ENCODE measurements at regions not wholly inside any gene's neighbourhood (a gene's known extent, or its start where the extent isn't known, plus 50 kb on each side); places are given as distances from the start of the nearest gene placed in this dataset.
A peak's percentile ranks its signal among the peaks of the same experiment; 100 is the strongest.

DNA sequence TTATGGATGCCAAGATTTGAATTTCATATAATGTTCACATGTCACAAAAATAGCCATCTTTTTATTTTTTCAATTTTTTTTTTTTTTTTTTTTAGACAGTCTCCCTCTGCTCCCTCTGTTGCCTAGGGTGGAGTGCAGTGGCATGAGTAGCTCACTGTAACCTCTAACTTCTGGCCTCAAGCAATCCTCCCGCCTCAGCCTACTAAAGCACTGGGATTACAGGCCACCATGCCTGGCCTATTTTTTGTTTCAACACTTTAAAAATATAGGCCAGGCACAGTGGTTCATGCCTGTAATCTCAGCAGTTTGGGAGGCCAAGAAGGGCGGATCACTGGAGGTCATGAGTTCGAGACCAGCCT lies 246.3 kb downstream of the SKIDA1 start:
- no peaks in the 10 kb centered on the region for H3K9me3 ChIP-seq (ENCODE audit: insufficient read depth in 2 of 2, low read depth in 1 of 2, low read length in 1 of 2)
- H4K8ac ChIP-seq (ENCODE audit: extremely low read depth, insufficient read depth, low read length): no peak overlapping the region
- no peak overlapping the region for H2BK15ac ChIP-seq (ENCODE audit: low read length)
- H2AFZ ChIP-seq (ENCODE audit: low read length): no peak overlapping the region
- H3K4me1 ChIP-seq (replicated peaks in 1 of 4; ENCODE audit: control insufficient read depth in 3 of 4, insufficient read depth in 4 of 4, low read length in 3 of 4): peaks cover 6 to 23% (median 19%) of the 10 kb centered on the region in 4 experiments; a peak in 6 of 7 replicates
- no peak overlapping the region for H2AK5ac ChIP-seq (ENCODE audit: low read depth, low read length)
- H2BK120ac ChIP-seq (replicated peaks; ENCODE audit: low read depth, low read length): no peak overlapping the region
- ChIA-PET POLR2A (ENCODE audit: partially characterized antibody) (interaction anchor here (0.6 to 2.6 kb wide), 7 partner anchors 15 to 252 kb away, joined by 3 to 11 read pairs (median 5); partner anchors contain the start of gene SKIDA1), CTCF (ENCODE audit: partially characterized antibody) (interaction anchor here (0.6 to 5.2 kb wide), 54 partner anchors 9 to 673 kb away, joined by 3 to 46 read pairs (median 5); no protein-coding TSS in a partner anchor)
- H3K56ac ChIP-seq (replicated peaks; ENCODE audit: insufficient read length, low read depth, low read length): no peak overlapping the region
- H2BK12ac ChIP-seq (ENCODE audit: low read depth, low read length): peak overlapping the region; percentile 51
- H3K4me2 ChIP-seq (ENCODE audit: insufficient read depth in 1 of 2, low read depth in 2 of 2, low read length in 2 of 2): no peak overlapping the region
- no peaks in the 10 kb centered on the region for H3K27me3 ChIP-seq (replicated peaks in 1 of 4; ENCODE audit: control insufficient read depth in 3 of 4, extremely low read depth in 1 of 4, insufficient read depth in 3 of 4, low read length in 3 of 4)
- H3K4ac ChIP-seq (replicated peaks; ENCODE audit: insufficient read length, low read depth, low read length): no peak overlapping the region
- no peak overlapping the region for H3K9ac ChIP-seq (replicated peaks in 1 of 4; ENCODE audit: extremely low read depth in 1 of 4, low read depth in 3 of 4, low read length in 3 of 4)
- FAIRE-seq (no peak), DNase-seq (ENCODE audit: low read depth in 1 of 2, low spot score in 2 of 2) (no peak)
- no peak overlapping the region for H3K14ac ChIP-seq (ENCODE audit: insufficient read length)
- TF ChIP-seq YY1 (IDR thresholded peaks at IDR 0.05; ENCODE audit: low read depth, low read length): no peak
- TF ChIP-seq POLR2AphosphoS5 (IDR thresholded peaks at IDR 0.05; ENCODE audit: low read depth, low read length): no peak
- TF ChIP-seq EZH2 (IDR thresholded peaks at IDR 0.05; ENCODE audit: low read depth, low read length, severe bottlenecking): no peak
- no peak for TF ChIP-seq SAP30 (IDR thresholded peaks at IDR 0.05; ENCODE audit: insufficient read depth, insufficient replicate concordance, low read length)
- TF ChIP-seq CREB1 (IDR thresholded peaks at IDR 0.05): no peak
- TF ChIP-seq RBBP5 (IDR thresholded peaks at IDR 0.05; ENCODE audit: borderline replicate concordance, low read depth, low read length): no peak
- no peak for TF ChIP-seq ZNF274 (IDR thresholded peaks at IDR 0.05; ENCODE audit: borderline replicate concordance, extremely low read depth, low read length)
- TF ChIP-seq TEAD4 (IDR thresholded peaks at IDR 0.05; ENCODE audit: low read depth, low read length): no peak
- no peak for TF ChIP-seq BACH1 (IDR thresholded peaks at IDR 0.05; ENCODE audit: low read length)
- TF ChIP-seq POU5F1 (IDR thresholded peaks at IDR 0.05; ENCODE audit: low read depth, low read length): no peak
- TF ChIP-seq, protein P1, sequence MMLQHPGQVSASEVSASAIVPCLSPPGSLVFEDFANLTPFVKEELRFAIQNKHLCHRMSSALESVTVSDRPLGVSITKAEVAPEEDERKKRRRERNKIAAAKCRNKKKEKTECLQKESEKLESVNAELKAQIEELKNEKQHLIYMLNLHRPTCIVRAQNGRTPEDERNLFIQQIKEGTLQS (IDR thresholded peaks at IDR 0.05; ENCODE audit: insufficient read depth, low read depth, low read length): no peak
- no peak for TF ChIP-seq BCL11A (IDR thresholded peaks at IDR 0.05; ENCODE audit: low read depth in 2 of 2, low read length in 2 of 2)
- no peak for TF ChIP-seq CHD2 (IDR thresholded peaks at IDR 0.05; ENCODE audit: low read length)
- no peak for TF ChIP-seq CBX8 (IDR thresholded peaks at IDR 0.05; ENCODE audit: borderline replicate concordance, low read depth, low read length)
- TF ChIP-seq EGR1 (IDR thresholded peaks at IDR 0.05; ENCODE audit: borderline replicate concordance, low read depth, low read length): no peak
- peak overlapping the region; percentile 50 for H2BK5ac ChIP-seq (ENCODE audit: low read depth, low read length)
- H3K79me2 ChIP-seq (ENCODE audit: control insufficient read depth in 1 of 2, insufficient read depth in 2 of 2, low read length in 2 of 2): 0 out of 4 replicates have a peak, but pooled peaks cover 0 to 6% of the 10 kb centered on the region in 2 experiments
- H3K79me1 ChIP-seq (ENCODE audit: low read depth, low read length): no peaks in the 10 kb centered on the region
- no peaks in the 10 kb centered on the region for H4K20me1 ChIP-seq (replicated peaks in 1 of 2; ENCODE audit: control insufficient read depth in 1 of 2, insufficient read depth in 2 of 2, low read length in 2 of 2)
- H3K27ac ChIP-seq (ENCODE audit: low read depth, low read length): no peak overlapping the region
- 82% methylated on average over 3 of the region's 3 CpGs; no CpG with 5 or more reads in 1 of the 2 experiments for WGBS, 2 experiments (ENCODE audit: extremely low coverage in 1 of 2, insufficient coverage in 1 of 2, insufficient read length in 1 of 2, insufficient replicate concordance in 2 of 2, low coverage in 1 of 2, low lambda C conversion rate in 2 of 2, missing lambda C conversion rate in 1 of 2)
- H3K18ac ChIP-seq (ENCODE audit: extremely low read depth, low read length): no peak overlapping the region; the same call in 1 of the 2 replicates
- no peak overlapping the region for H4K5ac ChIP-seq (ENCODE audit: insufficient read length, low read depth, low read length)
- H3K23me2 ChIP-seq (ENCODE audit: low read depth, low read length): no peaks in the 10 kb centered on the region
- H3K36me3 ChIP-seq (ENCODE audit: control insufficient read depth in 2 of 4, insufficient read depth in 4 of 4, low read length in 3 of 4): no peaks in the 10 kb centered on the region; a peak in 1 of 8 replicates
- no peak overlapping the region for H3K4me3 ChIP-seq (ENCODE audit: extremely low read depth in 1 of 4, insufficient read depth in 2 of 4, low read depth in 3 of 4, low read length in 4 of 4)
- H3K23ac ChIP-seq (ENCODE audit: insufficient read length): no peak overlapping the region
- peak overlapping the region; percentile 61 for H4K91ac ChIP-seq (replicated peaks; ENCODE audit: insufficient read length, low read length)
- no peak overlapping the region for H2BK20ac ChIP-seq (ENCODE audit: low read length)
